Left lung (tissue), 4 donors: ENCODE measurements at regions not wholly inside any gene's neighbourhood (a gene's known extent, or its start where the extent isn't known, plus 50 kb on each side); places are given as distances from the start of the nearest gene placed in this dataset.

Experiments
- ATAC-seq: fragments of 200-7000 bp; cut with Tn5 transposase; one replicate; pipeline ENCODE4 v1.9.1; 2020; ENCODE audit warnings: moderate library complexity
- DNase-seq, 4 donors: peaks; one replicate each; pipeline ENCODE4 v3.0.0-alpha.2; 2013 to 2020
- H3K27ac ChIP-seq, 2 donors: fragments of 200-600 bp; sonication (generic) in 1 of 2; one replicate each; pipeline versions ENCODE4 v1.5.0 to v1.8.0; 2020 to 2021
- H3K27me3 ChIP-seq, 2 donors: fragments of 200-600 bp; sonication (generic) in 1 of 2; one replicate each; pipeline versions ENCODE4 v1.5.0 to v1.8.0; 2020 to 2021
- H3K36me3 ChIP-seq, 2 donors: fragments of 200-600 bp; sonication (generic) in 1 of 2; one replicate each; pipeline versions ENCODE4 v1.5.0 to v1.8.0; 2020 to 2021
- H3K4me1 ChIP-seq, 2 donors: fragments of 200-600 bp; one replicate each; pipeline ENCODE4 v1.8.0; 2021
- H3K4me3 ChIP-seq, 2 donors: fragments of 200-600 bp; sonication (generic) in 1 of 2; one replicate each; pipeline versions ENCODE4 v1.5.0 to v1.8.0; 2020 to 2021; ENCODE audit warnings: mild to moderate bottlenecking in 1 of 2
- H3K9me3 ChIP-seq, 2 donors: fragments of 200-600 bp; sonication (generic) in 1 of 2; one replicate each; pipeline versions ENCODE4 v1.5.0 to v1.8.0; 2020 to 2021
- intact Hi-C, 2 donors: fragments of 100-400 bp; cut with DNase I; formaldehyde crosslinking; loops; one replicate each; pipeline versions ENCODE4 v1.11.2 to v1.14.2; 2022
- TF ChIP-seq, protein P1 (sequence below), 2 donors: fragments of 200-600 bp; sonication (generic) in 1 of 2; IDR thresholded peaks; one replicate each; pipeline versions ENCODE4 v1.5.0 to v1.8.0; 2021; ENCODE audit warnings: antibody characterized with exemption in 2 of 2
- donor health status: DM: no; HTN: yes; CAD: no.
- donor health status: DM: no; HTN: no; CAD: no.

DNA sequence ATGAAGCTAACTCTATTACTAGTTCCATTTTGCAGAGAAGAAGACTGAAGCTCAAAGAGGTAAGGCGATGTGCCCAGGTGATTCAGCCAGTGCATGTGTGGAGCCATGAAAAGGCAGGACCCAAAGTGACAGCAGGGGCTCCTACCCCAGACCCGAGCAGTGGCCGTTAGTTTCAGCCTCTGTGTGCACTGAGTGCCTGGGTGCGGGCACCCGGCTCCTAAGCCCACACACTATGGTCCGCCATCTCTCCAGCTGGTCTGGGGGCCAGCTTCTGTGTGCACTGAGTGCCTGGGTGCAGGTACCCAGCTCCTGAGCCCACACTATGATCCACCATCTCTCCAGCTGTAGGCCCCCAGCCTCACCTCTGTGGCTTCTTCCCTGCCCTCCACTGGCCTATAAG is 123.5 kb upstream of the CST7 start:
- TF ChIP-seq, protein P1, sequence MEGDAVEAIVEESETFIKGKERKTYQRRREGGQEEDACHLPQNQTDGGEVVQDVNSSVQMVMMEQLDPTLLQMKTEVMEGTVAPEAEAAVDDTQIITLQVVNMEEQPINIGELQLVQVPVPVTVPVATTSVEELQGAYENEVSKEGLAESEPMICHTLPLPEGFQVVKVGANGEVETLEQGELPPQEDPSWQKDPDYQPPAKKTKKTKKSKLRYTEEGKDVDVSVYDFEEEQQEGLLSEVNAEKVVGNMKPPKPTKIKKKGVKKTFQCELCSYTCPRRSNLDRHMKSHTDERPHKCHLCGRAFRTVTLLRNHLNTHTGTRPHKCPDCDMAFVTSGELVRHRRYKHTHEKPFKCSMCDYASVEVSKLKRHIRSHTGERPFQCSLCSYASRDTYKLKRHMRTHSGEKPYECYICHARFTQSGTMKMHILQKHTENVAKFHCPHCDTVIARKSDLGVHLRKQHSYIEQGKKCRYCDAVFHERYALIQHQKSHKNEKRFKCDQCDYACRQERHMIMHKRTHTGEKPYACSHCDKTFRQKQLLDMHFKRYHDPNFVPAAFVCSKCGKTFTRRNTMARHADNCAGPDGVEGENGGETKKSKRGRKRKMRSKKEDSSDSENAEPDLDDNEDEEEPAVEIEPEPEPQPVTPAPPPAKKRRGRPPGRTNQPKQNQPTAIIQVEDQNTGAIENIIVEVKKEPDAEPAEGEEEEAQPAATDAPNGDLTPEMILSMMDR (IDR thresholded peaks at IDR 0.05) = no peak
- H3K36me3 ChIP-seq = no peaks in the 10 kb centered on the region
- H3K27ac ChIP-seq = no peak overlapping the region
- no peaks in the 10 kb centered on the region for H3K4me1 ChIP-seq
- ATAC-seq (no peak), DNase-seq (no peak)
- no peaks in the 10 kb centered on the region for H3K27me3 ChIP-seq
- H3K9me3 ChIP-seq = no peaks in the 10 kb centered on the region
- no peak overlapping the region for H3K4me3 ChIP-seq
- intact Hi-C loops = no loop called here

DNA sequence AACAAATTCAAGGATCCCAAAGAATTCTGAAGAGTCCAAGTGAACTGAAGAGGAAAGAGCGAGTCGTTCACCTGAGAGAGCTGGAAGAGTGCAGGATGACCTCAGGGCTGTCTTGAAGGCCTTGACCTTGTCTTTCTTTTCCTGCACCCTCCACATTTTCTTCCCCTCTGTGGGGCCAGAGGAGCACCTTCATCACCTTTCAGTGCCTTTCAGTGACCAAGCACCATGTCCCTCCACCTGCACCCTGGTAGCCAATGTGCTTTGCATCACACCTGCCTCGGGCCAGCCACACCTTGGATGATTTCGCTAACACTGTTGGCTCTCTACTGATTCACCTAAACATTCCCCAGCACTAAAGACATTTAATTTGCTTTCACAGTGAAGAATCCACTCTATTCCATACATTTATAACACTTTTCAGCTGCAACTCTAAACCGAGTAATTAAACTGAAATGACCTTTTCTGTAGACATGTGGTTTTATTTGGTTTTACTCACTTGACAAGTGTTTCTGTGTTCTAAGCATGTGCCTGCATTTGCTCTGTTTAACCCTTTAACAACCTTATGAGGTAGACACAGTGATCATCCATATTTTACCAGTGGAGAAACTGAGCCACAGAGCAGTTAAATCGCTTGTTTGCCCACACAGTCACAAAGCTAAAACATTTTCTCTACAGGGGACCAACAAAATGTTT is 121.3 kb upstream of the CST7 start:
- no peak overlapping the region for H3K4me3 ChIP-seq
- intact Hi-C loops = no loop called here
- no peaks in the 10 kb centered on the region for H3K9me3 ChIP-seq
- no peaks in the 10 kb centered on the region for H3K4me1 ChIP-seq
- DNase-seq (no peak), ATAC-seq (no peak)
- H3K27me3 ChIP-seq = no peaks in the 10 kb centered on the region
- TF ChIP-seq, protein P1 (IDR thresholded peaks at IDR 0.05) = no peak
- no peaks in the 10 kb centered on the region for H3K36me3 ChIP-seq
- no peak overlapping the region for H3K27ac ChIP-seq

DNA sequence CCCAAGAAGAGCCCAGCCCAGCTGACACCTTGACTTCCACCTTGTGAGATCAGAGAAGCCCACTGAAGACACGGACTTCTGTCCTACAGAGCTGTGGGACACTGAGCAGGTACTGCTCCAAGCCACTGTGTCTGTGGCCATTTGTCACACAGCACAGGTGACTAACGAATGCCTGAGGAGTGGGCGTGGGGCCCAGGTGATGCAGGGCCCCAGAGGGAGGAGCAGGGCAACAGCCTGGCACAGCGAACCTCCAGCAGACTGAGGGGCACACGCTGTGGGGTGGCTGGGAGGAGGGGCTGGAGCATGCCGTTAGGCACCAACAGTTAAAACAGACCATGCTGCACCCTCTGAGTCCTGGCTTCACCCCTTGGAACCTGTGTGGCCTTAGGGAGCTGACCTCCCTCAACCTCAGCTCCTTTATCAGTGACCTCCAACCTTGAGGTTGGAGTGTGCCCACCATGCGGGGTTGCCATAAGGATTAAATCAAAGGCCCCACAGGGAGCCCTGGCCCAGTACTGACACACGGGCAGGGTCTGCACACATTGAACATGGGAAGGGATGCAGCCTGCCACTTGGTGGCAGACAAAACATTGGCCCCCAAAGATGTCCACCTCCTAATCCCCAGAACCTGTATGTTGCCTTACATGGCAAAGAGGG is 119.9 kb upstream of the CST7 start:
- H3K4me1 ChIP-seq = no peaks in the 10 kb centered on the region
- H3K27ac ChIP-seq = no peak overlapping the region
- intact Hi-C loops = no loop called here
- no peaks in the 10 kb centered on the region for H3K9me3 ChIP-seq
- no peaks in the 10 kb centered on the region for H3K36me3 ChIP-seq
- ATAC-seq = no peak
- TF ChIP-seq, protein P1 (IDR thresholded peaks at IDR 0.05) = no peak
- H3K4me3 ChIP-seq = no peak overlapping the region
- no peak for DNase-seq
- H3K27me3 ChIP-seq = no peaks in the 10 kb centered on the region

DNA sequence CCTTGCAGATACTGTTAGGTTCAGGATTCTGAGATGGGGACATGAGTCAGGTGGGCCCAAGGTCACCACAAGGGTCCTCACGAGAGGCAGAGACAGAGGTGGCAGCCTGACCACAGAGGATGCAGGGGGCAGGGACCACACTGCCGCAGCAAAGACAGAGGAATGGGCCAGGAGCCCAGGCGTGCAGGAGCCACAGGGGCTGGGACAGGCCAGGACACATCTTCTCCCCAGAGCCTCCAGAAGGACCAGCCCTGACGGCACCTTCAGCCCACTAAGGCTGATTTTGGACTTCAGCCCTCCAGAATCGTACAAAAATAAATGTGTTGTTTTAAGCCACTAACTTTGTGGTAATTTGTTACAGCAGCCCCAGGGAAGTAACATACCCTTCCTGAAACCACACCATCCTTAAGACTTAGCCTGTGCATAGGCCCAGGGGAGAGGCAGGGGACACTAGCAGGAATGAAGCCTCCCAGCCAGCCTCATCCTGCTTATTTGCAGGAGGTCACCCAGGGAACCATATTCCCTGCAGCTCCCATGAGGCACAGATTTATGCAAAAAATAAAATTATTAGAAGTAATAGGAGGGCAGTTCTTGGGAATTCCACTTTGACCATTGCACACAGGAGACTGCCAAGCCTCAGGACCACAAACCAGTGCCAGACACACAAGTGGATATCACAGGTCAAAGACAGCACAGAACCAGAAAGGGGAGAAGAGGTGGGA is 119.3 kb upstream of the CST7 start:
- intact Hi-C loops = no loop called here

More for the DNA sequence above, 119.3 kb upstream of the CST7 start:
- Histone ChIP-seq H3K36me3 (no peaks in the 10 kb centered on the region), H3K4me1 (no peaks in the 10 kb centered on the region), H3K27ac (no peak overlapping the region), H3K9me3 (no peaks in the 10 kb centered on the region), H3K27me3 (no peaks in the 10 kb centered on the region), H3K4me3 (no peak overlapping the region)
- DNase-seq (no peak), ATAC-seq (no peak)
- TF ChIP-seq, protein P1 (IDR thresholded peaks at IDR 0.05) = no peak
